NCI-H2029 treated with DMSO at 0.1 percent for 48 hours (cell line): ENCODE measurements at regions not wholly inside any gene's neighbourhood (a gene's known extent, or its start where the extent isn't known, plus 50 kb on each side); places are given as distances from the start of the nearest gene placed in this dataset.
"Not testable (repeated sequence)": the region's sequence is repeated elsewhere in the genome, so short reads cannot be mapped to it uniquely, and the experiment has no call there.

ENCODE experiments used
- DNase-seq: peaks from one replicate; lab custom pipeline; 2025; lab: John Stamatoyannopoulos, UW

- DNase-seq: not testable (repeated sequence)
Observed at GRCh38 chr1:116298213-116298579, 74.8 kb upstream of the ATP1A1 start.

GRCh38 chr1:116298746-116299145 is 74.3 kb upstream of the ATP1A1 start:
- DNase-seq: no peak

- no peak for DNase-seq
Observed at GRCh38 chr1:116299248-116299647, 73.8 kb upstream of the ATP1A1 start.

- DNase-seq: no peak
Observed at GRCh38 chr1:116302281-116302680, 70.8 kb upstream of the ATP1A1 start.

- DNase-seq: no peak
Observed at GRCh38 chr1:116306102-116306501, 66.9 kb upstream of the ATP1A1 start.

GRCh38 chr1:116306840-116307442 is 66.1 kb upstream of the ATP1A1 start:
- DNase-seq: no peak

GRCh38 chr1:116308276-116308675 is 64.8 kb upstream of the ATP1A1 start:
- DNase-seq: no peak

- DNase-seq: peak; percentile 96
Observed at GRCh38 chr1:116309090-116309870, 63.8 kb upstream of the ATP1A1 start.

GRCh38 chr1:116310180-116310579 is 62.9 kb upstream of the ATP1A1 start:
- DNase-seq: no peak

- DNase-seq: no peak
Observed at GRCh38 chr1:116311193-116311592, 61.9 kb upstream of the ATP1A1 start.

- DNase-seq: no peak
Observed at GRCh38 chr1:116311756-116312680, 61.0 kb upstream of the ATP1A1 start.

GRCh38 chr1:116312681-116313069 is 60.4 kb upstream of the ATP1A1 start:
- DNase-seq: no peak

- DNase-seq: no peak
Observed at GRCh38 chr1:116313776-116314175, 59.3 kb upstream of the ATP1A1 start.

GRCh38 chr1:116314305-116314919 is 58.6 kb upstream of the ATP1A1 start:
- DNase-seq: no peak

- DNase-seq: no peak
Observed at GRCh38 chr1:116316373-116316772, 56.7 kb upstream of the ATP1A1 start.

GRCh38 chr1:116318897-116319296 is 54.1 kb upstream of the ATP1A1 start:
- DNase-seq: no peak

- DNase-seq: no peak
Observed at GRCh38 chr1:116320874-116321273, 52.2 kb upstream of the ATP1A1 start.

- DNase-seq: peak; percentile 39
Observed at GRCh38 chr1:116321766-116322175, 51.3 kb upstream of the ATP1A1 start.

GRCh38 chr1:116322752-116323405 is 50.2 kb upstream of the ATP1A1 start:
- DNase-seq: no peak
